Activated naive CD8-positive, alpha-beta T cell treated with anti-CD3 and anti-CD28 coated beads, Interleukin-2, amount 50 U/mL, for 24 hours (primary cell): ENCODE measurements at regions not wholly inside any gene's neighbourhood (a gene's known extent, or its start where the extent isn't known, plus 50 kb on each side); places are given as distances from the start of the nearest gene placed in this dataset.

Source experiments
- ATAC-seq: fragments of 150-1000 bp; cut with Tn5 transposase; one replicate; pipeline ENCODE4 v1.10.0; 2021
- DNase-seq: peaks from one replicate; pipeline ENCODE4 v3.0.0; 2021
- H3K27ac Mint-ChIP-seq: one replicate; pipeline ENCODE4 v1.8.0; 2021; ENCODE audit warnings: mild to moderate bottlenecking, mixed read lengths
- H3K27me3 Mint-ChIP-seq: one replicate; pipeline ENCODE4 v1.8.0; 2021; ENCODE audit warnings: mixed read lengths
- H3K36me3 Mint-ChIP-seq: one replicate; pipeline ENCODE4 v1.8.0; 2021; ENCODE audit warnings: low read depth, mixed read lengths
- H3K4me1 Mint-ChIP-seq: one replicate; pipeline ENCODE4 v1.8.0; 2021; ENCODE audit warnings: mixed read lengths
- H3K4me3 Mint-ChIP-seq: one replicate; pipeline ENCODE4 v1.8.0; 2021; ENCODE audit warnings: mild to moderate bottlenecking, moderate library complexity, mixed read lengths
- H3K9me3 Mint-ChIP-seq: one replicate; pipeline ENCODE4 v1.8.0; 2021; ENCODE audit warnings: mixed read lengths

DNA sequence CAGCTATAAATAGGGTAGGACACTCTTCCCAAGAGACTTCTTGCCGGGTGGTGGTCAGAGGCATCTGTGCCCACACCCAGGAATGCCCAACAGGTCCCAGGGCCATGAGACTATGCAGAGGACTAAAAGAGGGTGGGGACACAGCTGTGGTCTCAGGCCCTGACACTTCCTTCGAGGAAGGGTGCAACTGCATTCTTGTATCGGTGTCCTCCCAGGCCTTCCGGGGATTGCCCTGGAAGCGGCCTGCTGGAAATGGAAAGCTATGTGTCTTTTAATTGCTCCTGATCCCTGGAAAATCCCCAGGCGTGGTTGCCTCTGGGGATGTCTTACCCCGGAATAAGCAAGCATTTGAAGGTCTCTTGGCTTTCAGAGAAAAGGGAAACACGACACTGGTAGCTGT is 176.7 kb downstream of the SOX11 start:
- ATAC-seq: no peak
- Mint-ChIP-seq H3K4me1 (no peaks in the 10 kb centered on the region), H3K27ac (no peak overlapping the region), H3K9me3 (peaks cover 3% of the 10 kb centered on the region), H3K36me3 (no peaks in the 10 kb centered on the region), H3K27me3 (no peaks in the 10 kb centered on the region), H3K4me3 (no peak overlapping the region)
- no peak for DNase-seq

DNA sequence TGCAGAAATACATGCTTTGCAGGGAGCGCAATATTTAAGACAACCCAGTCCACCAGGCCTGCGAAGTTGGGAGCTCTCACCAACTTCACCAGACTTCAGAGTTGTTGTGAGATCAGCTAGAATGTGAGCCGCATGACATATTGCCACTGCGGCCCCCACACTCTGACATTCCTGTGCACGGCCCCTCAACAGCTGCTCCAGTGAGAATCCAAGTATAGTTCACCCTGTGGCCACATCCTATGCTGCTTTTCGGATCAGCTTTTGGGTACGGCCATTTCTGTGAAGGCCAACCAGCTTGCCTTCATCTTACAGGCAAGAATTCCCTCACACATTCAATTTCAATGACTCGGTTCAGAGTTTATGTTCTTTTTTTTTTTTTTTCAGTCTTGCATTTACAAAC is 177.8 kb downstream of the SOX11 start:
- Mint-ChIP-seq H3K4me1 (no peaks in the 10 kb centered on the region), H3K27ac (no peak overlapping the region), H3K36me3 (no peaks in the 10 kb centered on the region), H3K9me3 (peaks cover 3% of the 10 kb centered on the region), H3K4me3 (no peak overlapping the region), H3K27me3 (no peaks in the 10 kb centered on the region)
- DNase-seq (no peak), ATAC-seq (no peak)

DNA sequence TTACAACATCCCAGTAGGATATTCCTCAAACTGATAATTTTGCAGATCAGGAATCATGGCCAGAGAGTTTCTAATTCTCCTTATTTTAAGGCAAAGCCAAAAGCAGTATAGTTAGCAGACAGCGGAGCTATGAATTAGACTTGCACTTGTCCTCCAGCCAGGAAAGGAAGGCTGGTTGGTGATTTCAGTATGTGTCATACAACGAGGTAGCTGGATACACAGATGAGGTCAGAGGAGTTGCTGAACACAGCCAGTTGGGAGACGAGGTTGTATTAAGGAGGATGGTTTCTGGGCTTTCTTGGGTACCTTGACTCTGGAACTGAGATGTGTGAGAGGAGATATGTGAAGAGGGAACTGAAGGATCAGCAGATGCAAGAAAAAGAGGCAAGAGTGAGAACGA is 185.2 kb downstream of the SOX11 start:
- ATAC-seq (no peak), DNase-seq (no peak)
- Mint-ChIP-seq H3K4me1 (no peaks in the 10 kb centered on the region), H3K4me3 (no peak overlapping the region), H3K9me3 (peaks cover 4% of the 10 kb centered on the region), H3K27ac (no peak overlapping the region), H3K36me3 (no peaks in the 10 kb centered on the region), H3K27me3 (no peaks in the 10 kb centered on the region)

DNA sequence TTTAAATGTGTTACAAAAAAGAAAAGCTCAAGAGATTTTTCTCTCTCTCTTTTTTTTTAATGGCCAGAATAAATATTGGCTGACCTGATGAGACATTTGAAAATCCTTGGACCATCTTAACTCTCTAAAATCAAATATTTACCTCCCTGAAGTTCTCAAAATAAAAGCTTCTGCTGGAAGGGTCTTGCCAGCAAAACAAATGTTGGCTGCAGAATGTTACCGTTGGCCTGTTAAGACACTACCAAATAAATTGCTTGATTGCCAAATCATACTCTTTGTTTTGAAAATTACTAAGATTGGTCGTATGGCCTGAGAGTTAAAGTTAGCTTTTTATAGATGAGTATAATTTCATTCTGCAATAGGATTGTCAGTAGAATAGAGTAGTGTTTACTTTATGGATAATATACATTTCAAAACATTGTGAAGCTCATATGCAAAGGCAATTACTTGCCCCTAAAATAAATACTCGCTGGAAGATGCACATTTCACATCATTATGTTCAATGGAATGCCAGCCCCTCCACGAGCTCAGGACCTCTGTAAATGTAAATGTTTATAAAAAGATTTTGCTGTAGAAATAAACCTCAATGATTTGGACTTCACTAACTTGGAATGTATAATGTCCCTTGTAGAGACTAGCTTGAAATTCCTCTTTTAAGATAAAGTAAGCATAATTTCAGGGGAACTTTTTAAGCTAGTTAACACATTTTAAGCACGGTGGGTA is 193.4 kb downstream of the SOX11 start:
- no peaks in the 10 kb centered on the region for H3K4me1 Mint-ChIP-seq
- H3K4me3 Mint-ChIP-seq: no peak overlapping the region
- H3K27ac Mint-ChIP-seq: no peak overlapping the region
- peaks cover 8% of the 10 kb centered on the region for H3K9me3 Mint-ChIP-seq
- no peaks in the 10 kb centered on the region for H3K27me3 Mint-ChIP-seq
- H3K36me3 Mint-ChIP-seq: no peaks in the 10 kb centered on the region
- ATAC-seq: no peak
- no peak for DNase-seq

DNA sequence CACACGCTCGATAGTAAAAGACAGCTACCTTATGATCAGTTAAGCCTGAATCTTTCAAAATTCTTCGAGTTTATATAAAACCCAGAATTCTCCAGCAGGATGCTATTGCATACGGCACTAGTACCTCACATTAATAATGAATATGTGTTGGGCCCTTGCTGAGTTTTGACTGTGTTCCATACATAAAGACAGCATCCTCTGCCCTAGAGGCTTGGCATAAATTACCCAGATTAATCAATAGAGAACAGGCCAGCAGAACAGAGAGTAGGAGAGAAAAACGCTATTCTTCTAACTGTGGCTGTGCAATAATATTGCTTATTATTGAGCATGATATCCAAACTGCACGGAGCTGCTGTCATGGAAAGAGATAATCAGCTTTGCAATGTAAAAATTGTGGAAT is 194.3 kb downstream of the SOX11 start:
- no peak overlapping the region for H3K4me3 Mint-ChIP-seq

DNA sequence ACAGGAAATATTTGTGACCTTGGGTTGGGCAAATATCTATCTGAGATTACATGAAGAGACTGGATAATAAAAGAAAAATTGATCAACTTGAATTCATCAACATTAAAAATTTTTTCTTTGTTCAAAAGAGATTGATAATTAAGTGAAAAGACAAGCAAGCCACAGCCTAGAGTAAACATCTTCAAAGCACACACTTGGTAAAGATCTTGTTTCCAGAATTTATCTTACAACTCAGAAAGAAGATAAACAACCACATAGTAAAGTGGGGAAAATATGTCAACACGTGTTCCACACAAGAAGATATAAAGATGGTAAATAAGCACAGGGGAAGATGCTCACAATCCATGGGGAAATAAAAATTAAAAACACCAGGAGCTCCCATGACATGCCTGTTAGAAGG is 195.9 kb downstream of the SOX11 start:
- Mint-ChIP-seq H3K4me3 (no peak overlapping the region), H3K9me3 (peaks cover 4% of the 10 kb centered on the region), H3K27ac (no peak overlapping the region), H3K27me3 (no peaks in the 10 kb centered on the region), H3K36me3 (no peaks in the 10 kb centered on the region), H3K4me1 (no peaks in the 10 kb centered on the region)
- ATAC-seq (no peak), DNase-seq (no peak)

More for the DNA sequence above, 194.3 kb downstream of the SOX11 start:
- no peak for ATAC-seq
- peaks cover 8% of the 10 kb centered on the region for H3K9me3 Mint-ChIP-seq
- no peaks in the 10 kb centered on the region for H3K27me3 Mint-ChIP-seq
- DNase-seq: no peak
- H3K4me1 Mint-ChIP-seq: no peaks in the 10 kb centered on the region
- no peak overlapping the region for H3K27ac Mint-ChIP-seq
- H3K36me3 Mint-ChIP-seq: no peaks in the 10 kb centered on the region

DNA sequence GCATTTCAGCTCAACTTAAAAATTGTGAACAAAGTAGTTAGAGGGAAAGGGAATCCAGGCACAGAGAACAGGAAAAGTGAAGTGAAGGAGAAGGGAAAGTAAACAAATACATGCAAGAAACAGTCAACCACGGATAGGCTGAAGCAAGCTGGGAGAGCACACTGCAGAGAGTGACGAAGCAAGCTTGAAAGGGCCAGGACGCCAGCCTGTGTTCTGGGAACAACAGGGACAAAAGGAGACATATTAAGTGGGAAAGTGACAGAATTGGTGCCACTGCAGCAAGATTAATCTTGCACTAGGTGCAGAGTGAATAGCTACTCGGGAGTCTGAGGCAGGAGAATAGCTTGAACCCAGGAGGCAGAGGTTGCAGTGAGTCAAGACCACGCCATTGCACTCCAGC is 197.3 kb downstream of the SOX11 start:
- no peaks in the 10 kb centered on the region for H3K4me1 Mint-ChIP-seq
- peaks cover 3% of the 10 kb centered on the region for H3K9me3 Mint-ChIP-seq
- H3K27ac Mint-ChIP-seq: no peak overlapping the region
- ATAC-seq (no peak), DNase-seq (no peak)
- H3K4me3 Mint-ChIP-seq: no peak overlapping the region
- no peaks in the 10 kb centered on the region for H3K36me3 Mint-ChIP-seq
- H3K27me3 Mint-ChIP-seq: no peaks in the 10 kb centered on the region

DNA sequence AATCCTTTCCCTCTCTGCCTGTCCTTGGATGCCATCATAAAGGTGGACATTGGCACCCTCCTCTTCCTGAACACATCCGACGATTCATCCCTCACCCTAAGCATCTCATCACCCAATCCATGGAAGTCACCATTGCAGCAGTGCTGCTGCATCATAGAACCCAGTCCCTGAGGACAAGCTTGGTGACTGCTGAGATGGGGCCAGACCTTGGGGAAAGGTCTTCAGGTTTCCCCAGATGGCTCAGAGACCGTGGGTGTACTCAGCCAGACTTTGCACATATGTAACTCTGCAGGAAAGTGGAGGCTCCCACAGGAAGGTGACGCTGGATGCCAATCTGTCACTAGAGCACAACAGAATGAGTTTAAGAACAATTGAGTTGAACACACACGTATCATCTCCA is 202.2 kb downstream of the SOX11 start:
- no peak overlapping the region for H3K4me3 Mint-ChIP-seq
- no peaks in the 10 kb centered on the region for H3K36me3 Mint-ChIP-seq
- peaks cover 6% of the 10 kb centered on the region for H3K9me3 Mint-ChIP-seq
- H3K27me3 Mint-ChIP-seq: no peaks in the 10 kb centered on the region
- DNase-seq (no peak), ATAC-seq (no peak)
- no peak overlapping the region for H3K27ac Mint-ChIP-seq
- no peaks in the 10 kb centered on the region for H3K4me1 Mint-ChIP-seq

DNA sequence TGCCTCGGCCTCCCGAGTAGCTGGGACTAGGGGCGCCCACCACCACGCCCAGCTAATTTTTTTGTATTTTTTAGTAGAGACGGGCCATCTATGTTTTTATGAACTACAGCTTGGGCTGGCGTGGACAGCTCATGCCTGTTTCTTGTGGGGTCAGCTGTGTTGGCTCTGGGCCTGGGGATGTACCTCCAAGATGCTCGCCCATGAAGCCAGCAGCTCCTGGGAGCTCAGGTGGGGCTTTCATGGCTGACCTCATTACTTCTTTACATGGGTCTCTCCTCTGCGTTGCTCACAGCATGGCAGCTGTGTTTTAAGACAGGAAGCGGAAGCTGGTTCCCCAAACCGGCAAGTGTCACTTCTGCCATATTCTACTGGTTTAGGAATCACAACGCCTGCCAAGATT is 203.1 kb downstream of the SOX11 start:
- H3K36me3 Mint-ChIP-seq: no peaks in the 10 kb centered on the region
- no peaks in the 10 kb centered on the region for H3K4me1 Mint-ChIP-seq
- no peak overlapping the region for H3K27ac Mint-ChIP-seq
- DNase-seq: no peak
- ATAC-seq: no peak
- peaks cover 6% of the 10 kb centered on the region for H3K9me3 Mint-ChIP-seq
- no peaks in the 10 kb centered on the region for H3K27me3 Mint-ChIP-seq
- H3K4me3 Mint-ChIP-seq: no peak overlapping the region

DNA sequence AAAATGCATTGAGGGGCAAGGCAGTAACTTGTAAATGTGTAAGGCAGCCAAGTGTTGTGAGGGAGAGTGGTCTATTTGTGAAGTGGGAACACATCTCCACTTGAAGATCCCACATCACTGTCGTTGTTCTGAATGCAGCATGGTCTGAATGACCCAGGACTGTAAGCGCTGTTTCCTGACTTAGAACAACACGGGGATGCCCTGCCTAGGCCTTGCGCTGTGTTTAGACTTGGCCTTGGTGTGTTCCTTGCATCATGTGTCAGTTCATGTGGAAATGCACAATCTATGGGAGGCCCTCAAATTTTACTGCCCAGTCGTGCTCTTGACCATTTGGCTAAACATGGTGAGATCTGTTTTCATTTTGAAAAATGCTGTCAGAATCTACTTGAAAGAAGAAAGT is 205.1 kb downstream of the SOX11 start:
- H3K9me3 Mint-ChIP-seq: peaks cover 6% of the 10 kb centered on the region
- H3K27ac Mint-ChIP-seq: no peak overlapping the region
- no peaks in the 10 kb centered on the region for H3K27me3 Mint-ChIP-seq
- DNase-seq (no peak), ATAC-seq (no peak)
- H3K4me3 Mint-ChIP-seq: no peak overlapping the region
- H3K4me1 Mint-ChIP-seq: no peaks in the 10 kb centered on the region
- H3K36me3 Mint-ChIP-seq: no peaks in the 10 kb centered on the region

DNA sequence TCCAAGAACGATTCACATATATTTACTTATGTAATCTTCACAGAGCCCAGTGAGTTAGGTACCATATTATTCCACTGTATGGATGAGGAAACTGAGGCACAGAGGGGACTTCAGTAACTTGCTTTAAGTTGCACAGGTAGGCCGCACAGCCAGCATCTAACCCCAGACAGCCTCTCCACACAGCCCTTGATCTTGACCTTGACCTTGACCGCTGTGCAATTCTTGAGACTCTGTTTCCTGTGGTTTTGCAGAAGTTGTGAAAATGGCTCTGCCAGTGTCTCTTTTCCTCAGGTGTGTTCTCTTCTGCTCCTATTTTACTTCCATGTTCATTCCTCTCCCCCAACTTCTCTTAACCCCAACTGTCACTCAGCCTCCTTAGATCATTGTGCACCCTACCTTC is 206.5 kb downstream of the SOX11 start:
- no peak overlapping the region for H3K27ac Mint-ChIP-seq
- ATAC-seq (no peak), DNase-seq (no peak)
- no peaks in the 10 kb centered on the region for H3K4me1 Mint-ChIP-seq
- peaks cover 6% of the 10 kb centered on the region for H3K9me3 Mint-ChIP-seq
- no peaks in the 10 kb centered on the region for H3K27me3 Mint-ChIP-seq
- no peak overlapping the region for H3K4me3 Mint-ChIP-seq
- H3K36me3 Mint-ChIP-seq: no peaks in the 10 kb centered on the region

DNA sequence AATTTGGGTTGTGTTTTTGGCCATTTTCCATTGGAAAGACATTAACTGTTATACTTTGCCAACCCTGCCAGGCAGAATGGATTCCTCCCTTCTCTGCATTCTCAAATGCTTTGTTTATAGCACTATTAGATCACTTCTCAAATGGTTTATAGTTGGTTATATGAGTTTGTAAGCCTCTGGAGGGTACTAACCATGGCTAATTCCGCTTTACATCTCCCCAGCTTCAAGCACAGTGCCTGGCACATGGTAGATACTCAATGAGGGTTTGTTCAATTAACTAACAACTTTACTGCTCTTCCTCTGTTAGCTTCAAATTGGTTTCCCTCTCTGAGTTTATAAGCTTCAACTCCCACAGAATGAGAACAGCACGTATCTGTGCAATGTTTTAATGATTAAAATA is 213.5 kb downstream of the SOX11 start:
- H3K4me1 Mint-ChIP-seq: no peaks in the 10 kb centered on the region
- no peak for DNase-seq
- H3K9me3 Mint-ChIP-seq: peaks cover 4% of the 10 kb centered on the region
- H3K4me3 Mint-ChIP-seq: no peak overlapping the region
- no peak for ATAC-seq
- H3K27ac Mint-ChIP-seq: no peak overlapping the region
- no peaks in the 10 kb centered on the region for H3K27me3 Mint-ChIP-seq
- H3K36me3 Mint-ChIP-seq: no peaks in the 10 kb centered on the region

DNA sequence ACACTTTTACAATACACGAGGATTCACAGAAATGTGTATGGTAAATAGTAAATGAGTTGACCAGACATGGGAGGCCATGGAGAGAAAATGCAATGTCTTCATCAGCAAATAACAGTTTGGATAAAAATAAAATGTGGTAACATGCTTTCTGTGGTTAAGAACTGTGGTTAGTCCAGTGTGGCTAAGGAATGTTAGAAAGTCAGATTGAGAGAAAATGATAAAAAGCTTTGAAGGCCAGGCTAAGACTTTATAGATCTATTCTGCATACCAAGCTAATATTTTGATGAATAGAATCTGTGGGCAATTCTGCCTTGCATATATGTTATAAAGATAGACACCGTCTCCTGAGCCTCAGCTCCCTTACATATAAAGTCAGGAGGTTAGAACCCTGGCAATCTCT is 215.9 kb downstream of the SOX11 start:
- ATAC-seq (no peak), DNase-seq (no peak)
- Mint-ChIP-seq H3K4me1 (no peaks in the 10 kb centered on the region), H3K4me3 (no peak overlapping the region), H3K36me3 (no peaks in the 10 kb centered on the region), H3K27me3 (no peaks in the 10 kb centered on the region), H3K27ac (no peak overlapping the region), H3K9me3 (peaks cover 4% of the 10 kb centered on the region)

DNA sequence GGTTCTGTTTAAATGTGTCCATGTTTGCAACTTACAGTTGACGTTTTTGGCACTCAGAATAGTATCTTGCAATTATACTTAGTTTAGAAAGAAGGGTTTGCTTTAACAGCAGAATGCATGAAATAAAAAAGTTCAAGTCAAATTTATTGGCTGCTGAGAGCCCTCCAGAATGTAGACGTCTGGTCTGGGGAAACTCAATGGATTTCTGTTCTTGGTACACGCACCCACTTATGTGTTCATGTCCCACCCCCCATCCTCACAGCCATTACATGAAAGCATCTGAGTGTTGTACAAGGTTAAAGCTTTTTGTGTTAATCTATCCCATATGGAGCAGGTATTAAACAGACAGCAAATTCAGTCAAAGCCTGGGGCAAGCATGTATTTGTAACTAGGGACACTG is 219.5 kb downstream of the SOX11 start:
- Mint-ChIP-seq H3K9me3 (peaks cover 3% of the 10 kb centered on the region), H3K4me1 (no peaks in the 10 kb centered on the region), H3K27me3 (no peaks in the 10 kb centered on the region), H3K27ac (no peak overlapping the region), H3K36me3 (no peaks in the 10 kb centered on the region), H3K4me3 (no peak overlapping the region)
- DNase-seq (no peak), ATAC-seq (no peak)

DNA sequence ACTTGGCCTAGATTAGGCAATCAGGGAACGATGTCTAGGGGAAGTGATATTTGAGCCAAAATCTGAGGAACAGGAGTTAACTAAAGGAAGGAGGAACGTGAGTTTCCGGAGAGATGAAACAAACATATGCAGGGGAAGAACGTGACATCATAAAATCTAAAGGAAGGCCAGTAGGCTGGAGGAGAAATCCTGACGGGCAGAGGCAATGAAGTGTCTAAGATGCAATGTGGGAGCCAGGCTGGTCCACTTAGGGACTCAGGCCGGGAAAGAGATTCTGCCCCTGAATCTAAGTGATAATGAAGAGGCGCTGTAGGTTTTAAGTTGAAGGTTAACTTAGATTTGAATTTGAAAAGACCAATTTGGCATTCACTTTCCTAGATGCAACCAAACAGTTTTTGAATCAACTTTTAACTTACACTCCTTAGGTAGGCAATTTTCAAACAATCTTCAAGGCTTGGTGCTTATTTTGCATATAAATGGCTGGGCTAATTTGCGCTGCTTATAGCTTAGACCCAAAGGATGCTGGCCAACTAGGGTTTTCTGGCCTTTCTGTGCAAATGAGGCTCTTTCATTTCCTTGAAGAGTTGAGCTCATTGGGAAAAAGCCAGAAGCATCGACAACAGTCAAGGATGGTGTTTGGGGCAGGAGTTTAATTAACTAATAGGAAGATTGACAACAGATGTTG is 221.7 kb downstream of the SOX11 start:
- DNase-seq: no peak
- no peaks in the 10 kb centered on the region for H3K4me1 Mint-ChIP-seq
- no peaks in the 10 kb centered on the region for H3K27me3 Mint-ChIP-seq
- peaks cover 3% of the 10 kb centered on the region for H3K9me3 Mint-ChIP-seq
- no peaks in the 10 kb centered on the region for H3K36me3 Mint-ChIP-seq
- H3K27ac Mint-ChIP-seq: no peak overlapping the region
- ATAC-seq: no peak
- no peak overlapping the region for H3K4me3 Mint-ChIP-seq
